ENCODE measurements at regions not wholly inside any gene's neighbourhood (a gene's known extent, or its start where the extent isn't known, plus 50 kb on each side); places are given as distances from the start of the nearest gene placed in this dataset.
"Not testable (repeated sequence)": the region's sequence is repeated elsewhere in the genome, so short reads cannot be mapped to it uniquely, and the experiment has no call there.

DNA sequence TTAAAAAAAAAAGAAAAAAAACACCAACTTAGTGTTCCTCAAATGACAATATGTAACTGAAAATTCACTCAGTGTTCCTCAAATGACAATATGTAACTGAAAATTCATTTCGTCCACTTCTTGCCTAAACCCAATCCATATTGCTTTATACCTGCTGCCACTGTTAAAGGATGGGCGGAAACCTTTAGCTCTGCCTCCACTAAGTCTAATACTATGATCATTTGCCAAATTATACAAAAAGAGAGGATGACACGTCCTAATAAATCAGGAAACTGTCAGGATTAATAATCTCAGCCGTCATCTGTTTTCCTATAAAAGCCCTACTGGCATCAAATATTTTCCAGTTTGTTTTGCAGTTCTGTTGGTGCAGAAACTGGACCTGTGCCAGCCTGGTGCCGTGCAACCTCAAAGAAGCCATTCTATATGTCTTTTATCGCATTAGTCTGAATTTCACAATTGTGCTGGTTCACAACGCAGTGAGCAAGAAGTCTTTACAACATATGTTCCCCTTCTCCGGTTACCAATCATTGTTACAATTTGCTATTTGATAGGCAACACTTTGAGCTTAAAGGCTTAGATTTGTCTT is 160.4 kb upstream of the KCNH8 start:
- peak; percentile 13 for DNase-seq

DNA sequence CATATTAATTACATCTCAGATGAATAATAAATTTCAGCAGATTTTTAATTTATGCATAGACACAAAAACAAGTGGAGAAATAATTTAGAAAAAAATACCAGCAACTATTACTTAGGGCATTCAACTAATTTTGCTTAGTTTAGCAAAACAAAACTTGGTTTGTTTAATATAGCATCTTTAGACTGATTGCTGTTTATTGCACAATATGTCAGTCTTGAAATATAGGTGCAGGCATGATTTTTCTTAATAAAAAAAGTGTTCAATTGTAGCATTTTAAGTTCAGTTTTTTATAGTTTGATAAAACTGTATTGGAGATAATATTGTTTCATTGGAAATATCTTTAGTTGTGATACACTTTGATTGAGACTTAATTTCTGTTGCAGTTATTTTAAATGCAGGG is 161.2 kb upstream of the KCNH8 start:
- no peak for DNase-seq

DNA sequence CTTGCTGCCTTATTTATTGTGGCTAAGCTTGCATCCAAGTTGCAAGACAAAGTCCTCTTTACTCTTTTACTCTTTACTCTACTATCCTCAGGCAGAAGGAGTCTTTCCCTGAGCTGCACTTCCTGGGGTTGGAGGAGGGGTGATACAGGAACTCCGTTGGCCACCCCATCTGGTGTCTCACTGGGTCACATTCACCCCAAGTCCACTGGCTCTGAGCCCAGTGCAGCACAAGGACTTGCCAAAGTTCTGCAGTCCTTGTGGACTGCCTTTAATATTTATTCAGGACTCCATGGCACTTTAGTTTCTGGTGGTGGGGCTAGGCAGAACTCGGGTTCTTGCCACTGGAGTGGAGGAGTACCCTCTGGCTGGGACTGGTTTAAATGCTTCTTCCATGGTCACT is 165.4 kb upstream of the KCNH8 start:
- no peak for DNase-seq

DNA sequence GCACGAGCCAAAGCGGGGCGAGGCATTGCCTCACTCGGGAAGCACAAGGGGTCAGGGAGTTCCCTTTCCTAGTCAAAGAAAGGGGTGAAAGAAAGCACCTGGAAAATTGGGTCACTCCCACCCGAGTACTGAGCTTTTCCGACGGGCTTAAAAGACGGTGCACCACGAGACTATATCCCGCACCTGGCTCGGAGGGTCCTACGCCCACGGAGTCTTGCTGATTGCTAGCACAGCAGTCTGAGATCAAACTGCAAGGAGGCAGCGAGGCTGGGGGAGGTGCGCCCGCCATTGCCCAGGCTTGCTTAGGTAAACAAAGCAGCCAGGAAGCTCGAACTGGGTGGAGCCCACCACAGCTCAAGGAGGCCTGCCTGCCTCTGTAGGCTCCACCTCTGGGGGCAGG is 172.2 kb upstream of the KCNH8 start:
- not testable (repeated sequence) for DNase-seq

DNA sequence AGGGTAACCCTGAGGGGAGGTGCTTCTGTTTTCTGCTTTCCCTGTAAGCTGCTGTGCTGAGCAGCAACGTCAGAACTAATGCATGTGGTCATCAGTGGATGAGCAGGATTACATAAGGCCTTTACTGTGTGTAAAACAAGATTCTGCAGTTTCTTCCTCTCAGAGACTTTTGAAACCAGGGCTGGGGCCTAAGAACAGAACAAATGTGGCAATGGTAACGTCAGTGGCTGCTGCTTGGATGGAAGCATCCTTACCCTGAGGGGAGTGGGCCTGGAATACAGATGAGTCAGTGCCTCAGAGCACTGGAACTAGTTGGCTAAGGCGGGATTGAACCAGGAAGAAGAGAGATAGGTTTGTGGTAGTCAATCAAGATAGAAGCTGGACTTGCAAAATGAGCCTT is 180.2 kb upstream of the KCNH8 start:
- DNase-seq, result peak; percentile 12

DNA sequence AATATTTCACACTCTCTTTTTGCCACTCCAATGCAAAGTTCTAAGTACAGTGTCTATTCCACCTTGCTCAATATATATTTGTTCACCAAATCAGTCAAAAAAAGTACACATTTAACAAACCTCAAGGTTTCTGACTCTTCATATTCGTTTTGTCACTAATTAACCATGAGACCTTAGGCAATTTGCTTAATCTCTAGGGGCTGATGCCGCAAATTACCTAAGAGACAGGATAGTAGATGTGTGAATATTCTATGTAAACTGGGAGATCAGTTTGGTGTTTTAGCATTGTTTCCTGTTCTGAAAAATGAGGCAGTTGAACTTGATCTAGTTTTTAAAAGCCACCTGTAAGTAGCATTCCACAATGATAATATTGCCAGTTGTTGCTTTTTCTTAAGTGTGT is 182.5 kb upstream of the KCNH8 start:
- DNase-seq, result no peak

DNA sequence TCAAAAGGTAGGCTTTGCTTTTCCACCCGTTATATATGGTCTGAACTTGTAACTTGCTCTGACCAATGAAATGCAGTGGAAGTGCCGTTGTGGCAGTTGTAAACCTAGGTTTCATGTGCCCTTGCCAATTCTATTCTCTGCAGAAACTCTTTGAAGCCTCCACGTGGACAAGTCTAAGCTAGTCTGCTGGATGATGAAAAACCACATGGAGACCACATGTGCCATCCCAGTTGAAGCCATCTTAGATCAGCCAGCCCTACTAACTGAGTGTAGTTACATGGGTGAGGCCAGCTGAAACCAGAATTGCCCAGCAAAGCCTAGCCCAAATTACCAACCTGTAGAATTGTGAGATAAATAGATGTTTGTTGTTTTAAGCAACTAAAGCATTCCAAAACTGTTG is 183.7 kb upstream of the KCNH8 start:
- no peak for DNase-seq

DNA sequence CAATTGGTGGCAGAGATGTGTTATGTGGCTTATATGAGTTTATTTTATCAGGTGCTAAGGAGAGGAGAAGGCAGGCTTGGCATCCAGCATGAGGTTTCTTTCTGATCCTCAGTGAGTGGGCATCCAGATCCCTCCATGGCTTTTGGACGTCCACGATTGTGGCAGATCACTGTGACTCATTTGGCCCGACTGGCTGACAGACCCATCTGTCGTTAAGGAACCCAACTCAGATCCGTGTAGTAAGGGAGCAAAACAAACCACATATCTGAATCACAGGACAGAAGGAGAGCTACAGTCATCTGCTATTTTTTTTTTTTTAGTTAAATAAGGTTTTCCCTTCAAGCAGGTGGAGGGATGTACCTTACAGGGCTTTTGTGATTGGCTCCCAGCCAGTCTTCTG is 197.0 kb upstream of the KCNH8 start:
- no peak for DNase-seq

DNA sequence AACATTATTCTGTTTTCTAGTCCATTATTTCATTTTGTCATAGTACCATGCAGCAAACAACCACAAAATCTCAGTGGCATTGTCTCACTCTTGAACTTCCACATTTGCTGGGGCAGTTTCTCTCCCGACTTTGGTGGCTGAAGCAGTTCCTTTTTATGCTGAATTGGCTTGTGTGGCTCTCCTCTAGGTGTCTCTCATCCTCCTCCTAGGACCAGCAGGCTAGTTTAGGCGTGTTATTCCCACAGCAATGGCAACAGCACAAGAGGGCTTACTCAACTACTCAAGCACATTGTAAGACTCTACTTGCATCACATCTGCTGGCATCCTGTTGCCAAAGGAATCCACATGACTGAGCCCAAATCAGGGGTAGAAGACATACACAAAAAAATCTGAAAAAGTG is 201.8 kb upstream of the KCNH8 start:
- peak; percentile 69 for DNase-seq

DNA sequence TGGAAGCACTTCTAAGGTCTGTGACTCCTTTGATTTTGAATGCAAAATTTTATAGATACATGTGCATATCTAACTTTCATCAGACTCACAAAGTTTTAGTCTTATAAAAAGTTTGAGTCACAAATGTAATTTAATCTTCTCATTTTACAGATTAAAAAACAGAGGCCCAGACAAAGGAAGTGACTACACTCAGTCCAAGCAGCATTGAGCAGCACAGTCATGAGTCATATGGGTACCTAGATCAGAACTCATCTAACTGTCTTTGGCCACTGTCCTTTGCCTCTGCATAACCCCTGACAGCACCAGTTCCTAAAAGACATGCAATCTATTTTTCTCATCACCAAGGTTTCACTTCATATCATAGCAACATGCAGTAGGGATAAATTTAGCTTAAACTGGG is 210.7 kb upstream of the KCNH8 start:
- DNase-seq, result peak; percentile 6

DNA sequence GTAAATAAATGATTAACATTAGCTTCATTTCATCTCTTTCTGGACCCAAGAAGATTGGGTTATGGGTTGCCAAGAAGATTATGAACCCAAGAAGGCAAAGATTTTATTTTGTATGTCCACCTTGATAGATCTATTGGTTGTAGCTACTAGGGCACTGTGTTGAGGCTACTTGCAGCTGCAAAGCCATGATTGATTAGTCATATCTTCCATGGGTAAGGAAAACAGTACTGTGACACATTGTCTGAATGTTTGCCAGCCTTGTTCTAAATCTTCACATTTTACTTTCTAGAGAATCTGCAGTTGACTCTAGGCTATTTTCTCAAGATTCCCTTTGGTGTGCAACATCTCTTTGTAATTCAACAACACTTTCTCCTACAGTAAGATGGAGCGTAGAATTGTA is 229.2 kb upstream of the KCNH8 start:
- DNase-seq, result no peak

DNA sequence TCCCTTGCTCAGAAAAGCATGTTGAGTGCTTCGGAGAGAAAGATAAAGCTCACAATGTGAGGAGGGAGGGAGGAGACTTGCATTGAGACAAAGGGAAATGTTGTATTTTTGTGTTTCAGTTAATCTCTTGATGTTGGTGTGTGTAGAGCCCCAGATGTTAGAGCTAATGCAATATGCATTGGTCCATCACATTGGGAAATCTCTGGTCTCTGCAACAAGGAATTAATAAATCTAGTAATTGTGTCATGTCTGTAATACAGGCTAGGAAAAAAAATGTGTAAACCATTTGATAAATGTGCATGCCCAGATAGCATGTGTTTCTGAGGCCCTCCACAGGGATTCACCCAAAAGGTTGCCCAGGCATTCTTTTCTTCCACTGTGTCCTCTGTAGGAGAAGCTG is 230.4 kb upstream of the KCNH8 start:
- no peak for DNase-seq

DNA sequence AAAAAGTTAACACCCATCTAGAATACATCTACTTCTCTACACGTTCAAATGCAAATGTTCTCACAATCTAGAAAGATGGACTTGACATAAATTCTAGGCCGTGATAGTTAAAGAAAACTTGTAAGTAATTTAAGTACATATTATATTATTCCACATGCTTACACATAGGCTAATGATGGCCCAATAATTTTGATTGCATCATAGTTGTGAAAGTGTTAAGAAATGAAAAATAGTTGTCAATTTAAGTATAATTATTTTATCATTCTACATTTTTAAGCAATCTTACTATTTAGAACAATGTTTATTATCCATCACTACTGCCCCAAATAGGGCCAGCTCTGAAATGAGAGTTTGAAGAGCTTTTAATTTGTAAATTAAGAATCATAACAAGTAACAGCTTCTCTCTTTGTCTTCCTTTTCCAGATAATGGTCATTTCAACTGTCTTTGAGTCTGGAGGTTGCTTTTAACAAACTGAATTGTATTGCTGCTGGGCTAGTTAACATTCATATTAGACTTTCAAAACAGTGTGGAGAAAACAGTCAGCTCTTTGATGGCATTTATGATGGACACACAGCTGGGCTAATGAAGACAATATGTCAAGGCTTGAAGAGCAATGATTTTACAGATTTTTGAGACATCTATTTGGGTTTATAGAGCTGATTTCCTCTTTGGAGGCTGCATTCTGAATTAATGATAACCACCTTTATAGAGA is 246.1 kb upstream of the KCNH8 start:
- DNase-seq, result no peak

DNA sequence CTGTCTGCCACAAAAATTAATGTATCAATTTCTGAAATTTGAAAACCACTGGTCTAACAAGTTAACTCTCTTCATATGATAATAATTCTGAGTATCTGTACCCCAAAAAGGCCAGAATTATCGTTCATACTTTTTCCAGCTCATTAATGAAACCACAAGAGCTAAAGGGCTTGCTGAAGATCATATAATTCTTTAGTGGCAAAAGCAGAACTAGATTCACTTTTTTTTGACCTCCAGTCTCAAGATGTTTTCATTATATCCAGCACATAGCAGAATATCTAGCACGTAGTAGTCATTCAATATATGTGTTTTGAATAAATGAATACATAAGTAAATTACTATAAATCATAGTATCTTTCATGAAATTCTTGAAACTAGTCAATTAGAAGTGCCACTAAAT is 246.7 kb upstream of the KCNH8 start:
- DNase-seq, result peak; percentile 23

DNA sequence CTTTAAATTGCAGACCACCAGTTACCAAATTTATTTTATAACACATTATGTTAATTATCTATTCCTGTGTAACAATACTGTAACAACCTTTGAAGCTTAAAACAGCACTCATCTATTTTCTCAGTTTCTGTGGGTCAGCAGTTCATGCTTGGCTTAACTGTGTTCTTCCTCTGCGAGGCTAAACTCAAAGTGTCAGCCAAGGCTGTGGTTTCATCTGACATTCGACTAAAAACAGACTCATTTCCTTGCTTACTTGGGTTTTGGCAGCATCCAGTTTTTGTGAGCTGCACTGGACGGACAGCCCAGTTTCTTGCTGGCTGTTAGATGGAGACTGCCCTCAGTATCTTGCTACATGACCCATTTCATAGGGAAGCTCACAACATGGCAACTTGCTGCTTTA is 247.3 kb upstream of the KCNH8 start:
- peak; percentile 47 for DNase-seq

DNA sequence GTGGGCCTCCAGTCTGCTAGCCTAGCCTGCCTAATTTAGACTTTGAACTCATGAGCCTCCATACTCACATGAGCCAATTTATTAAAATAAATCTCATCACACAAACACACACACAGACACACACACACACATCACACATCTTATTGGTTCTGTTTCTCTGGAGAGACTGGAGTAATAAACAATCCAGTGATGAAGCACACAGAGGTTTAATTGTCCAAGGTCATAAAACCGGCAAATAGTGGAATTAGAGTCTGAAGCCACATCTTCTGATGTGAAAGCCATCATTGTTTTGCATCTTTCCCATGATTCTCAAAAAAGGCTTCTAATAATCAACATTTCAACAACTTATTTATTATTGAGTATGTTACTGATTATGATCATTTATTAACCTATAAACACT is 249.4 kb upstream of the KCNH8 start:
- DNase-seq, result no peak

DNA sequence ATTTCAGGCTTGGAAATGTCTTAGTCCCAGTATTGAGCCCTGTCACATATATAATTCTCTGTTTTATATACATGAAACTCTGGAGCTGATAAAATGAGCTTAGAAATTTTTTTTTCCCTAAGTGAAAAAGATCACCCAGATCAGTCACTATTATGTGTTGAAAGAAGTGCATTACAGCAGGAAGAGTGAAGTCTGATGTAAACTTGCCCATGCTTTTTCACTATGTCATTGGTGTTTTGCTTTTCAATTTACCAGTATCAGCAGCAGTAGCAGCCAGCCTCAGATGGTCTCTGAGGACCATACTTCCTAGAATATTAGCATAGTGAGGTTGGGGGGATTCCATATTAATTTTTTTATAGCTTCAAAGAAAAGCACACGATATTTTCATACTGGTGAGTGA is 255.6 kb upstream of the KCNH8 start:
- DNase-seq, result peak; percentile 10

DNA sequence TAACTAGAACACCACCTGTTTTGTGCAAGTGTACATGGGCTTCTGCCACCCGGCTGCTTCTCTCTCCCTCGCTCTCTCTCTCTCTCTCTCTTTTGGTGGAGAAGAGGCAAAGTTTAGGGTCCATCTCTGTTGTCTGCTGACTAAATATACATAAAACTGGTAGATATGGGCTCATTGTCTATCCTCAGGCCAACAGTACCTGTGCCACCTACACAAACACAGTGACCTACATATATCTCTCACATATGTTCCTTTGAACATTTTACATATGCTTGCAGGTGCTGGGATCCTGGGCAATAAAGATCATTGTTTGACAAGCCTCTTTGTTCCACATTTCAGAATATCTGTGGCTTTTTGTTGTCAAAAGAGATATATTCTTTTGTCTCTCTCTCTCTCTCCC is 256.3 kb upstream of the KCNH8 start:
- peak; percentile 26 for DNase-seq

DNA sequence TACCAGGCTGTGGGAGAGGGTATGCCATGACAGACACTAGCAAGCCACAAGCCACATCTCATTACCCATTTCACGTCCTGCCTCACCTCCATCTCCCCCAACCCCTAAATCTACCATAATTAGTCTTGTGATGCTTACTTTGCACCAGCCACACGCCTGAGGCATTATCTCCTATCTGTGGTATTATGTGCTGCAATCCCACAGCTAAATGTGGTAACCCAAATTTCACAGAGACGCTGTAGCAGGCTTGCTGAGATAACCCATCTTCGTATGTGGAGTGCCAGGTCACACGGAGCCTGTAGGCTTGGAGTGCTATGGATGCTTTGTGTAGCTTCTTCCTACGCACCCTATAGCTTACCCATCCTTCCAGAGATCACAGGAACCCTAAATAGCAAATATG is 256.7 kb upstream of the KCNH8 start:
- DNase-seq, result peak; percentile 88

DNA sequence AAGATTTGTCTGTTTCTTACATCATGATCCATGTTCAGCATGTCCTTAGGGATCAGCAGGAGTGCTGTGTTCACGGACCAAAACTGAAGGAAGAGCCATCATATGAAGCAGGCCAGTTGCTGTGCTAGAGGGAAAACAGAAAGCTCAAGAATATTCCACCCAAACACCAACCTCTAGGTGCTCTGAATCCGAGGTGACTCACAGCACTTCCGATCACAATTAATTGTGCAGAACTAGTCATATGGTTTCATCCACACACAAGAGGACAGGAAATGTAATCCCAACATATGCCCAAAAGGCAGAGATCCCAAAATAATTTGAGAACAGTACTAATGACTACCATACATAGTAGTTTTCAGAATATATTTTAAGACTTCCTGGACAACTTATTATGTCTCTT is 257.9 kb upstream of the KCNH8 start:
- no peak for DNase-seq

DNA sequence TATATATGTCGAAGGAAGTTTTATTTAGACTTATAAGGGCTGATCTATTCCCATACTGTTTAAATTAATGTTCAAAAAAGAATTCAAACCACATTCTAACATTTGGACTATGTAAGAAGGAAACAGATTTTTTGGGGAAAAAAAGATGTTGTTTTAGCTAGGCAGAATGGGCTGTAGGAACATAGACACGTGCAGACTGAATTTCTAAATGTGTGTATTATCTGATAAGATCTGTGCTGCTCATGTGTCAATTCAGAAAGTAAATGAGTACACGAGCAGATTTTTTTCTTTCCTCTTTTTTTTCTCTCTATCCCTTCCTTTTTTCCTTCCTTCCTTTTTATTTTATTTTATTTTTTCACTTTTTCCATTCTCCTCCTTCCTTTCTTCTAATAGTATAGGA is 259.5 kb upstream of the KCNH8 start:
- DNase-seq, result peak; percentile 46

DNA sequence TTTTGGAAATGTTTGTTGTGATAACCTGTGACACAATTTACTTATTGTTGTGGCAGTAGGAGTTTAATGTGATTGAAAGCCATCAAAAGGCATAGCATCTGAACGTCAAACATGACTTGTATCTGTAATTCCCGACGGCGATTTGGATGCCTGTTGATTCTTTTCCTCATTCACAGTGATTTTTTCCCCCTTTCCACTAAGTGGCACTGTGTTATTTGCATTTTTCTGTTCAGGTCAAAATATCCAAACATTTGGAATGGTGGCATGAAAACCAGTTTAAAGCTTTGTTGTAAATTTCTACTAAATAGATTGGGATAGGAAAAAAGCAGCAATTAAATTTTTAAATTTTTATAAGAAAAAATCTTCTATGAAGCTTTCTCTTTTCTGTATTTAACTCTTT is 259.9 kb upstream of the KCNH8 start:
- no peak for DNase-seq

DNA sequence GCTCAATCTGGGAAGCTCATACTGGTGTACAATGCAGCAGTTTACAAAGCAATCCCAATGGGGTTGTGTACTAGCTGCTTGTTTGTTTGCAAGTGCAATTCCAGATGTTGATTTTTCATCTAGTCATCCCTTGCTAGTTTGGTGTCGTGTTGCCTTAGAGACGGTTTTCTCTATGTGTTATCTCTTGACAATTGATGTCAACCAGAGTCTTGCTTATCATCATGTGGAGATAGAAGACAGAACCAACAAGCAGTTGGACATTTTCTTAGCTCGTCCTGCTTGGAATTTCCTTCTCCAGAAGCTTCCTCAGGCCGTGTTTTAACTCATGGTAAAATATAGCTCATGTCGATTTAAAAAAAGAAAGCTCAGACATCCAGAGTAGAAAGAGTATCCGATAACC is 262.0 kb upstream of the KCNH8 start:
- DNase-seq, result no peak

DNA sequence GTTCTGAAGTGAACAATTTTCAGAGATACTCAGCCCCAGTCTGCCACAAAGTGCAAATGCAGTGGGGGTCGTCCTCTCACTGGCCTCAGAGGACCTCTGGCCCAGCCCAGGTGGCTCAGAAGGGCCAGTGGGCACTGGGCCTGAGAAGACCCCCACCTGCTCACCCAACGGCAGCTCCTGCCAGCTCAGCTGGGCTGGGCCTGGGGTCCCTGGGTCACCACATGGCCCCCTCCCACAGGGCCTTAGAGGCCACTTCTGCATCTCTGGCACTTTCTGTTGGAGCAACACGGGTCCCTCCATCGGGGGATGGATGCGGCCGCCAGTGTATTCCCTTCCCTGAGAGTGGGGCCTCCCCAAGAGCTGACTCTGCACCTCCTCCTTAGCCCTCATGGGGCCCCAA is 262.7 kb upstream of the KCNH8 start:
- no peak for DNase-seq

DNA sequence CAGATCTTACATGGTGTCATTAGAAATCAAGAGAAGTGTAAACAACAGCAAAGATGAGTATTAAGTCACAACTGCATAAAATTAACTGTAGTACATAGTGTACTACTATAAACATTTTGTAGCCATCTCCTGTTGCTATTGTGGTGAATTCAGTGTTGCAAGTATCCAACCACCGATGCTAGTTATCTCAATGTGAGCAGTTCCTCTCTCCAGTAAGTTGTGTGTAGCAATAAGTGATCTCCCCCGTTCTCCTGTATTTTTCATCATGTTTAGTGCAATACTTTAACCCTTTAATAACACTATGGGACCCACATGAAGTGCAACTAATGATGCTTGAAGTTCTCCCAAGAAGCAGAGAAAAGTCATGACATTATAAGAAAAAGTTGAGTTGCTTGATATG is 264.7 kb upstream of the KCNH8 start:
- peak; percentile 82 for DNase-seq

Data from hematopoietic multipotent progenitor cell treated with erythropoietin and hydrocortisone succinate and interleukin-3 and kit ligand, for 4 days (in vitro differentiated cells).